ENCODE measurements at regions not wholly inside any gene's neighbourhood (a gene's known extent, or its start where the extent isn't known, plus 50 kb on each side); places are given as distances from the start of the nearest gene placed in this dataset.
"Not testable (repeated sequence)": the region's sequence is repeated elsewhere in the genome, so short reads cannot be mapped to it uniquely, and the experiment has no call there.

GRCh38 chr6:140660295-140660694 lies 1285.8 kb upstream of the CITED2 start:
- Histone ChIP-seq H3K4me3 (ENCODE audit: low read length) (no peak overlapping the region), H3K9me2 (replicated peaks; ENCODE audit: insufficient read depth, low read length) (no peaks in the 10 kb centered on the region), H3K79me2 (ENCODE audit: low read length) (no peaks in the 10 kb centered on the region), H3K9me3 (ENCODE audit: low read length) (no peaks in the 10 kb centered on the region), H3K4me1 (ENCODE audit: low read length) (no peaks in the 10 kb centered on the region), H3K27ac (ENCODE audit: low read length) (no peak overlapping the region), H3K4me2 (ENCODE audit: low read depth, low read length, poor library complexity, severe bottlenecking) (no peak overlapping the region), H3K36me3 (ENCODE audit: insufficient read depth, low read length) (no peaks in the 10 kb centered on the region), H3K27me3 (ENCODE audit: low read length) (no peaks in the 10 kb centered on the region), H2AFZ (ENCODE audit: low read length) (no peak overlapping the region), H4K20me1 (ENCODE audit: insufficient read depth, low read depth, low read length) (no peaks in the 10 kb centered on the region), H3K9ac (ENCODE audit: low read length) (no peak overlapping the region)
- no peak for DNase-seq

GRCh38 chr6:140653972-140654371 lies 1279.5 kb upstream of the CITED2 start:
- no peaks in the 10 kb centered on the region for H3K4me1 ChIP-seq (ENCODE audit: low read length)
- no peak overlapping the region for H3K27ac ChIP-seq (ENCODE audit: low read length)
- H3K79me2 ChIP-seq (ENCODE audit: low read length), result no peaks in the 10 kb centered on the region
- no peak for DNase-seq
- H3K4me3 ChIP-seq (ENCODE audit: low read length), result no peak overlapping the region
- no peaks in the 10 kb centered on the region for H3K27me3 ChIP-seq (ENCODE audit: low read length)
- no peak overlapping the region for H3K4me2 ChIP-seq (ENCODE audit: low read depth, low read length, poor library complexity, severe bottlenecking)
- H2AFZ ChIP-seq (ENCODE audit: low read length), result no peak overlapping the region
- no peaks in the 10 kb centered on the region for H3K36me3 ChIP-seq (ENCODE audit: insufficient read depth, low read length)
- no peak overlapping the region for H3K9ac ChIP-seq (ENCODE audit: low read length)
- no peaks in the 10 kb centered on the region for H3K9me2 ChIP-seq (replicated peaks; ENCODE audit: insufficient read depth, low read length)
- no peaks in the 10 kb centered on the region for H4K20me1 ChIP-seq (ENCODE audit: insufficient read depth, low read depth, low read length)
- no peaks in the 10 kb centered on the region for H3K9me3 ChIP-seq (ENCODE audit: low read length)

- DNase-seq, result no peak
- Histone ChIP-seq H3K79me2 (ENCODE audit: low read length) (no peaks in the 10 kb centered on the region), H3K36me3 (ENCODE audit: insufficient read depth, low read length) (no peaks in the 10 kb centered on the region), H3K9ac (ENCODE audit: low read length) (no peak overlapping the region), H3K9me2 (replicated peaks; ENCODE audit: insufficient read depth, low read length) (no peaks in the 10 kb centered on the region), H4K20me1 (ENCODE audit: insufficient read depth, low read depth, low read length) (no peaks in the 10 kb centered on the region), H2AFZ (ENCODE audit: low read length) (no peak overlapping the region), H3K4me3 (ENCODE audit: low read length) (no peak overlapping the region), H3K27ac (ENCODE audit: low read length) (no peak overlapping the region), H3K4me1 (ENCODE audit: low read length) (no peaks in the 10 kb centered on the region), H3K9me3 (ENCODE audit: low read length) (no peaks in the 10 kb centered on the region), H3K4me2 (ENCODE audit: low read depth, low read length, poor library complexity, severe bottlenecking) (no peak overlapping the region), H3K27me3 (ENCODE audit: low read length) (no peaks in the 10 kb centered on the region)
These were observed 1279.1 kb upstream of the CITED2 start for GRCh38 chr6:140653506-140653905.

GRCh38 chr6:140649502-140649901 lies 1275.1 kb upstream of the CITED2 start:
- H3K27me3 ChIP-seq (ENCODE audit: low read length); H3K27ac ChIP-seq (ENCODE audit: low read length); H4K20me1 ChIP-seq (ENCODE audit: insufficient read depth, low read depth, low read length); H3K9me3 ChIP-seq (ENCODE audit: low read length); H3K9me2 ChIP-seq (replicated peaks; ENCODE audit: insufficient read depth, low read length); H3K4me3 ChIP-seq (ENCODE audit: low read length); H3K36me3 ChIP-seq (ENCODE audit: insufficient read depth, low read length); H3K4me1 ChIP-seq (ENCODE audit: low read length); H3K9ac ChIP-seq (ENCODE audit: low read length); DNase-seq; H2AFZ ChIP-seq (ENCODE audit: low read length); H3K4me2 ChIP-seq (ENCODE audit: low read depth, low read length, poor library complexity, severe bottlenecking); H3K79me2 ChIP-seq (ENCODE audit: low read length): not testable (repeated sequence)

- not testable (repeated sequence) for H3K9me2 ChIP-seq (replicated peaks; ENCODE audit: insufficient read depth, low read length); H3K4me1 ChIP-seq (ENCODE audit: low read length); H3K9ac ChIP-seq (ENCODE audit: low read length); H3K27me3 ChIP-seq (ENCODE audit: low read length); H3K36me3 ChIP-seq (ENCODE audit: insufficient read depth, low read length); H3K4me2 ChIP-seq (ENCODE audit: low read depth, low read length, poor library complexity, severe bottlenecking); H3K27ac ChIP-seq (ENCODE audit: low read length); H4K20me1 ChIP-seq (ENCODE audit: insufficient read depth, low read depth, low read length); H3K4me3 ChIP-seq (ENCODE audit: low read length); H2AFZ ChIP-seq (ENCODE audit: low read length); H3K79me2 ChIP-seq (ENCODE audit: low read length); DNase-seq; H3K9me3 ChIP-seq (ENCODE audit: low read length)
These were observed 1272.9 kb upstream of the CITED2 start for GRCh38 chr6:140647322-140647721.

GRCh38 chr6:140644017-140644416 lies 1269.6 kb upstream of the CITED2 start:
- Histone ChIP-seq H3K4me3 (ENCODE audit: low read length) (no peak overlapping the region), H4K20me1 (ENCODE audit: insufficient read depth, low read depth, low read length) (no peaks in the 10 kb centered on the region)
- DNase-seq, result no peak

GRCh38 chr6:140641412-140641811 lies 1267.0 kb upstream of the CITED2 start:
- Histone ChIP-seq H3K9me3 (ENCODE audit: low read length) (no peaks in the 10 kb centered on the region), H3K27ac (ENCODE audit: low read length) (no peak overlapping the region), H3K9me2 (replicated peaks; ENCODE audit: insufficient read depth, low read length) (no peaks in the 10 kb centered on the region), H4K20me1 (ENCODE audit: insufficient read depth, low read depth, low read length) (no peaks in the 10 kb centered on the region), H3K4me2 (ENCODE audit: low read depth, low read length, poor library complexity, severe bottlenecking) (no peak overlapping the region), H3K36me3 (ENCODE audit: insufficient read depth, low read length) (no peaks in the 10 kb centered on the region), H3K4me3 (ENCODE audit: low read length) (no peak overlapping the region), H3K9ac (ENCODE audit: low read length) (no peak overlapping the region), H2AFZ (ENCODE audit: low read length) (no peak overlapping the region), H3K79me2 (ENCODE audit: low read length) (no peaks in the 10 kb centered on the region), H3K4me1 (ENCODE audit: low read length) (peaks cover 13% of the 10 kb centered on the region), H3K27me3 (ENCODE audit: low read length) (no peaks in the 10 kb centered on the region)
- DNase-seq, result no peak

More at GRCh38 chr6:140644017-140644416, 1269.6 kb upstream of the CITED2 start:
- Histone ChIP-seq H3K79me2 (ENCODE audit: low read length) (no peaks in the 10 kb centered on the region), H3K4me2 (ENCODE audit: low read depth, low read length, poor library complexity, severe bottlenecking) (no peak overlapping the region), H3K9me2 (replicated peaks; ENCODE audit: insufficient read depth, low read length) (no peaks in the 10 kb centered on the region), H3K36me3 (ENCODE audit: insufficient read depth, low read length) (no peaks in the 10 kb centered on the region), H3K4me1 (ENCODE audit: low read length) (0 out of 2 replicates have a peak, but pooled peaks cover under 1% of the 10 kb centered on the region), H3K9ac (ENCODE audit: low read length) (no peak overlapping the region), H3K27ac (ENCODE audit: low read length) (no peak overlapping the region), H3K27me3 (ENCODE audit: low read length) (no peaks in the 10 kb centered on the region), H3K9me3 (ENCODE audit: low read length) (no peaks in the 10 kb centered on the region), H2AFZ (ENCODE audit: low read length) (no peak overlapping the region)

- H3K36me3 ChIP-seq (ENCODE audit: insufficient read depth, low read length), result no peaks in the 10 kb centered on the region
- no peaks in the 10 kb centered on the region for H3K9me3 ChIP-seq (ENCODE audit: low read length)
- no peaks in the 10 kb centered on the region for H4K20me1 ChIP-seq (ENCODE audit: insufficient read depth, low read depth, low read length)
- H2AFZ ChIP-seq (ENCODE audit: low read length), result no peak overlapping the region
- no peaks in the 10 kb centered on the region for H3K27me3 ChIP-seq (ENCODE audit: low read length)
- no peak for DNase-seq
- H3K4me3 ChIP-seq (ENCODE audit: low read length), result peak overlapping the region; percentile 55; the same call in 1 of the 2 replicates
- H3K4me2 ChIP-seq (ENCODE audit: low read depth, low read length, poor library complexity, severe bottlenecking), result peak overlapping the region; percentile 73
- H3K9me2 ChIP-seq (replicated peaks; ENCODE audit: insufficient read depth, low read length), result no peaks in the 10 kb centered on the region
- no peaks in the 10 kb centered on the region for H3K79me2 ChIP-seq (ENCODE audit: low read length)
- no peak overlapping the region for H3K9ac ChIP-seq (ENCODE audit: low read length)
- peaks cover 24% of the 10 kb centered on the region for H3K4me1 ChIP-seq (ENCODE audit: low read length)
- no peak overlapping the region for H3K27ac ChIP-seq (ENCODE audit: low read length)
These were observed 1262.5 kb upstream of the CITED2 start for GRCh38 chr6:140636908-140637402.

Measured in Karpas-422 (cell line).